ENCODE measurements at regions not wholly inside any gene's neighbourhood (a gene's known extent, or its start where the extent isn't known, plus 50 kb on each side); places are given as distances from the start of the nearest gene placed in this dataset.

- TF ChIP-seq POLR2AphosphoS5 (IDR thresholded peaks at IDR 0.05) (no peak), POLR2A (IDR thresholded peaks at IDR 0.05) (no peak), EP300 (IDR thresholded peaks at IDR 0.05; ENCODE audit: low read depth) (no peak)
- WGBS, 2 donors (ENCODE audit: low coverage in 1 of 2), result 60 to 68% methylated on average over 1 to 14 of the region's 23 CpGs
- Histone ChIP-seq H3K9me3 (no peaks in the 10 kb centered on the region), H3K27ac (no peak overlapping the region), H3K36me3 (no peaks in the 10 kb centered on the region), H3K27me3 (peaks cover 26% of the 10 kb centered on the region), H3K4me3 (no peak overlapping the region), H3K4me1 (no peaks in the 10 kb centered on the region)
- in situ Hi-C loops (cut with MboI; ENCODE audit: low pct_ligation_motif_present in 1 of 4, low pct_unique_long_range_greater_than_20kb in 1 of 4, low sequenced_read_pairs in 3 of 4) (no loop called here), intact Hi-C loops (cut with DNase I; ENCODE audit: low total_unique reads) (no loop called here)
- no peak for DNase-seq
Measured at GRCh38 chr10:133030126-133030525, 57.6 kb upstream of the ADGRA1 start.

- H3K27ac ChIP-seq, result no peak overlapping the region
- H3K27me3 ChIP-seq, result peaks cover 26% of the 10 kb centered on the region
- no peak for DNase-seq
- intact Hi-C loops (cut with DNase I; ENCODE audit: low total_unique reads), result no loop called here
- no peaks in the 10 kb centered on the region for H3K4me1 ChIP-seq
- H3K4me3 ChIP-seq, result no peak overlapping the region
- no peaks in the 10 kb centered on the region for H3K9me3 ChIP-seq
- WGBS, 2 donors (ENCODE audit: low coverage in 1 of 2), result 83% methylated on average over 16 of the region's 16 CpGs; no CpG with 5 or more reads in 1 of the 2 donors
- no peaks in the 10 kb centered on the region for H3K36me3 ChIP-seq
- in situ Hi-C loops (cut with MboI; ENCODE audit: low pct_ligation_motif_present in 1 of 4, low pct_unique_long_range_greater_than_20kb in 1 of 4, low sequenced_read_pairs in 3 of 4), result no loop called here
- TF ChIP-seq POLR2A (IDR thresholded peaks at IDR 0.05) (no peak), EP300 (IDR thresholded peaks at IDR 0.05; ENCODE audit: low read depth) (no peak), CTCF (IDR thresholded peaks at IDR 0.05) (no peak), POLR2AphosphoS5 (IDR thresholded peaks at IDR 0.05) (no peak)
Measured at GRCh38 chr10:133028956-133029355, 58.8 kb upstream of the ADGRA1 start.

- in situ Hi-C loops (cut with MboI; ENCODE audit: low pct_ligation_motif_present in 1 of 4, low pct_unique_long_range_greater_than_20kb in 1 of 4, low sequenced_read_pairs in 3 of 4) (no loop called here), intact Hi-C loops (cut with DNase I; ENCODE audit: low total_unique reads) (no loop called here)
- peaks cover 26% of the 10 kb centered on the region for H3K27me3 ChIP-seq
- TF ChIP-seq POLR2AphosphoS5 (IDR thresholded peaks at IDR 0.05) (no peak), EP300 (IDR thresholded peaks at IDR 0.05; ENCODE audit: low read depth) (no peak), CTCF (IDR thresholded peaks at IDR 0.05) (no peak), POLR2A (IDR thresholded peaks at IDR 0.05) (no peak)
- H3K4me1 ChIP-seq, result no peaks in the 10 kb centered on the region
- no peak overlapping the region for H3K27ac ChIP-seq
- WGBS, 2 donors (ENCODE audit: low coverage in 1 of 2), result 71 to 80% methylated on average over 1 of the region's 1 CpG
- no peak for DNase-seq
- no peaks in the 10 kb centered on the region for H3K36me3 ChIP-seq
- H3K4me3 ChIP-seq, result no peak overlapping the region
- H3K9me3 ChIP-seq, result no peaks in the 10 kb centered on the region
Measured at GRCh38 chr10:133028158-133028557, 59.6 kb upstream of the ADGRA1 start.

GRCh38 chr10:133027482-133027881 is 60.2 kb upstream of the ADGRA1 start:
- in situ Hi-C loops (cut with MboI; ENCODE audit: low pct_ligation_motif_present in 1 of 4, low pct_unique_long_range_greater_than_20kb in 1 of 4, low sequenced_read_pairs in 3 of 4) (no loop called here), intact Hi-C loops (cut with DNase I; ENCODE audit: low total_unique reads) (no loop called here)
- no peak for DNase-seq
- no peak overlapping the region for H3K27ac ChIP-seq
- no peaks in the 10 kb centered on the region for H3K36me3 ChIP-seq
- H3K27me3 ChIP-seq, result peaks cover 26% of the 10 kb centered on the region
- no peak for TF ChIP-seq EP300 (IDR thresholded peaks at IDR 0.05; ENCODE audit: low read depth)
- TF ChIP-seq CTCF (IDR thresholded peaks at IDR 0.05), result no peak
- TF ChIP-seq POLR2AphosphoS5 (IDR thresholded peaks at IDR 0.05), result no peak
- TF ChIP-seq POLR2A (IDR thresholded peaks at IDR 0.05), result no peak
- no peaks in the 10 kb centered on the region for H3K4me1 ChIP-seq
- H3K9me3 ChIP-seq, result no peaks in the 10 kb centered on the region
- 46% methylated on average over 10 of the region's 13 CpGs; no CpG with 5 or more reads in 1 of the 2 donors for WGBS, 2 donors (ENCODE audit: low coverage in 1 of 2)
- H3K4me3 ChIP-seq, result no peak overlapping the region

- H3K9me3 ChIP-seq, result no peaks in the 10 kb centered on the region
- H3K4me1 ChIP-seq, result no peaks in the 10 kb centered on the region
- no peak for DNase-seq
- TF ChIP-seq EP300 (IDR thresholded peaks at IDR 0.05; ENCODE audit: low read depth) (no peak), CTCF (IDR thresholded peaks at IDR 0.05) (no peak), POLR2A (IDR thresholded peaks at IDR 0.05) (no peak), POLR2AphosphoS5 (IDR thresholded peaks at IDR 0.05) (no peak)
- no peaks in the 10 kb centered on the region for H3K36me3 ChIP-seq
- peaks cover 26% of the 10 kb centered on the region for H3K27me3 ChIP-seq
- no peak overlapping the region for H3K4me3 ChIP-seq
- intact Hi-C loops (cut with DNase I; ENCODE audit: low total_unique reads) (no loop called here), in situ Hi-C loops (cut with MboI; ENCODE audit: low pct_ligation_motif_present in 1 of 4, low pct_unique_long_range_greater_than_20kb in 1 of 4, low sequenced_read_pairs in 3 of 4) (no loop called here)
- WGBS, 2 donors (ENCODE audit: low coverage in 1 of 2), result 75 to 82% methylated on average over 3 to 20 of the region's 22 CpGs
- H3K27ac ChIP-seq, result no peak overlapping the region
Measured at GRCh38 chr10:133026726-133027395, 60.9 kb upstream of the ADGRA1 start.
